ENCODE measurements at regions not wholly inside any gene's neighbourhood (a gene's known extent, or its start where the extent isn't known, plus 50 kb on each side); places are given as distances from the start of the nearest gene placed in this dataset.
"Not testable (repeated sequence)": the region's sequence is repeated elsewhere in the genome, so short reads cannot be mapped to it uniquely, and the experiment has no call there.

- DNase-seq (ENCODE audit: low spot score), result no peak
These were observed 286.0 kb upstream of the DEPDC1 start for GRCh38 chr1:68782890-68783289.

- DNase-seq (ENCODE audit: low spot score), result no peak
These were observed 288.4 kb upstream of the DEPDC1 start for GRCh38 chr1:68785328-68785727.

- no peak for DNase-seq (ENCODE audit: low spot score)
These were observed 291.9 kb upstream of the DEPDC1 start for GRCh38 chr1:68788762-68789161.

GRCh38 chr1:68791800-68792199, 294.9 kb upstream of the DEPDC1 start:
- no peak for DNase-seq (ENCODE audit: low spot score)

- DNase-seq (ENCODE audit: low spot score), result no peak
These were observed 299.1 kb upstream of the DEPDC1 start for GRCh38 chr1:68795956-68796355.

GRCh38 chr1:68796888-68797287, 300.0 kb upstream of the DEPDC1 start:
- no peak for DNase-seq (ENCODE audit: low spot score)

GRCh38 chr1:68798071-68798470, 301.2 kb upstream of the DEPDC1 start:
- DNase-seq (ENCODE audit: low spot score), result no peak

GRCh38 chr1:68799096-68799495, 302.2 kb upstream of the DEPDC1 start:
- no peak for DNase-seq (ENCODE audit: low spot score)

GRCh38 chr1:68800182-68800581, 303.3 kb upstream of the DEPDC1 start:
- DNase-seq (ENCODE audit: low spot score), result no peak

GRCh38 chr1:68801440-68801839, 304.6 kb upstream of the DEPDC1 start:
- no peak for DNase-seq (ENCODE audit: low spot score)

- DNase-seq (ENCODE audit: low spot score), result no peak
These were observed 308.3 kb upstream of the DEPDC1 start for GRCh38 chr1:68805097-68805641.

- DNase-seq (ENCODE audit: low spot score), result no peak
These were observed 311.5 kb upstream of the DEPDC1 start for GRCh38 chr1:68808351-68808750.

GRCh38 chr1:68811806-68812205, 314.9 kb upstream of the DEPDC1 start:
- no peak for DNase-seq (ENCODE audit: low spot score)

- DNase-seq (ENCODE audit: low spot score), result no peak
These were observed 315.5 kb upstream of the DEPDC1 start for GRCh38 chr1:68812333-68812732.

GRCh38 chr1:68814067-68814466, 317.2 kb upstream of the DEPDC1 start:
- no peak for DNase-seq (ENCODE audit: low spot score)

GRCh38 chr1:68815632-68816031, 318.8 kb upstream of the DEPDC1 start:
- no peak for DNase-seq (ENCODE audit: low spot score)

GRCh38 chr1:68817505-68818210, 320.8 kb upstream of the DEPDC1 start:
- DNase-seq (ENCODE audit: low spot score), result not testable (repeated sequence)

GRCh38 chr1:68819190-68819829, 322.4 kb upstream of the DEPDC1 start:
- peak; percentile 8 for DNase-seq (ENCODE audit: low spot score)

GRCh38 chr1:68820151-68820550, 323.3 kb upstream of the DEPDC1 start:
- DNase-seq (ENCODE audit: low spot score), result no peak

GRCh38 chr1:68826836-68827235, 330.0 kb upstream of the DEPDC1 start:
- no peak for DNase-seq (ENCODE audit: low spot score)

GRCh38 chr1:68827261-68827660, 330.4 kb upstream of the DEPDC1 start:
- DNase-seq (ENCODE audit: low spot score), result no peak

- DNase-seq (ENCODE audit: low spot score), result no peak
These were observed 331.1 kb upstream of the DEPDC1 start for GRCh38 chr1:68828013-68828412.

- DNase-seq (ENCODE audit: low spot score), result no peak
These were observed 334.4 kb upstream of the DEPDC1 start for GRCh38 chr1:68831281-68831680.

- no peak for DNase-seq (ENCODE audit: low spot score)
These were observed 351.1 kb upstream of the DEPDC1 start for GRCh38 chr1:68848017-68848416.
